Ovary (tissue), 7 donors: ENCODE measurements at regions not wholly inside any gene's neighbourhood (a gene's known extent, or its start where the extent isn't known, plus 50 kb on each side); places are given as distances from the start of the nearest gene placed in this dataset.

Experiments
- DNase-seq, 5 donors: peaks; one replicate each; pipeline ENCODE4 v3.0.0-alpha.2; 2019 to 2020
- H3K27ac ChIP-seq, 2 donors: fragments of 200-600 bp; one replicate each; pipeline versions ENCODE4 v1.5.1 to v1.8.0; 2019 to 2022
- H3K27me3 ChIP-seq: fragments of 200-600 bp; one replicate; pipeline ENCODE4 v1.8.0; 2022
- H3K36me3 ChIP-seq: fragments of 200-600 bp; sonication (generic); one replicate; pipeline ENCODE4 v1.5.1; 2019
- H3K4me1 ChIP-seq: one replicate; pipeline ENCODE4 v1.8.1; 2013; ENCODE audit warnings: mild to moderate bottlenecking, moderate library complexity; ENCODE audit not compliant: insufficient read depth
- H3K4me3 ChIP-seq: fragments of 200-600 bp; sonication (generic); one replicate; pipeline ENCODE4 v1.5.1; 2017
- H3K9me3 ChIP-seq, 2 donors: fragments of 200-600 bp in 1 of 2; sonication (generic) in 1 of 2; one replicate each; pipeline versions ENCODE4 v1.5.1 to v1.8.1; 2013 to 2019; ENCODE audit warnings: mild to moderate bottlenecking in 1 of 2, moderate library complexity in 1 of 2
- CTCF ChIP-seq, 3 donors: fragments of 450-650 bp in 2 of 3; fragments of 200-600 bp in 1 of 3; IDR thresholded peaks; one replicate each; pipeline versions ENCODE4 v1.5.1 to v1.8.0; 2016 to 2022; ENCODE audit warnings: antibody characterized with exemption in 3 of 3, mild to moderate bottlenecking in 1 of 3
- EP300 ChIP-seq: sonication (generic); formaldehyde crosslinking; IDR thresholded peaks from one replicate; pipeline ENCODE4 v1.6.1; 2017; ENCODE audit warnings: antibody characterized with exemption
- POLR2A ChIP-seq: fragments of 450-650 bp; IDR thresholded peaks from one replicate; pipeline ENCODE4 v1.6.1; 2017; ENCODE audit warnings: antibody characterized with exemption, mild to moderate bottlenecking, moderate library complexity
- WGBS, 3 donors: extraction: QIAGEN DNeasy Blood & Tissue Kit in 1 of 3; methylation state at CpG; one replicate each; pipeline versions ENCODE4 v1.1.5 to v1.1.7; 2013 to 2017; 5-methylcytosine and 5-hydroxymethylcytosine counted together
- intact Hi-C, 4 donors: fragments of 100-400 bp; cut with DNase I; formaldehyde crosslinking; loops; one replicate each; pipeline versions ENCODE4 v1.11.0 to v1.15.1; 2022 to 2023
- donor health status: DM: no; HTN: no; CAD: no; lungs with moderate emphysema.
- donor health status: DM: no; HTN: no; CAD: no.
- donor health status: Bipolar disorder and iron deficiency.
- donor health status: DM: no; HTN: no; CAD: no.
- donor health status: DM: yes; HTN: yes; CAD: no.

GRCh38 chr13:21879263-21879914, 208.5 kb downstream of the FGF9 start:
- H3K4me1 ChIP-seq, result peaks cover 3% of the 10 kb centered on the region
- intact Hi-C loops, result no loop called here
- H3K27me3 ChIP-seq, result no peaks in the 10 kb centered on the region
- no peak for DNase-seq
- H3K36me3 ChIP-seq, result no peaks in the 10 kb centered on the region
- WGBS, 3 donors, result 91 to 96% (median 92%) methylated on average over 8 of the region's 8 CpGs
- no peaks in the 10 kb centered on the region for H3K9me3 ChIP-seq
- H3K27ac ChIP-seq, result no peak overlapping the region
- no peak overlapping the region for H3K4me3 ChIP-seq
- no peak for TF ChIP-seq CTCF (IDR thresholded peaks at IDR 0.05)
- TF ChIP-seq EP300, result no peak
- TF ChIP-seq POLR2A, result no peak

GRCh38 chr13:21882766-21883165, 211.9 kb downstream of the FGF9 start:
- no peaks in the 10 kb centered on the region for H3K4me1 ChIP-seq
- no peak overlapping the region for H3K27ac ChIP-seq
- intact Hi-C loops, result no loop called here
- TF ChIP-seq POLR2A (no peak), EP300 (no peak), CTCF (IDR thresholded peaks at IDR 0.05) (no peak)
- no peaks in the 10 kb centered on the region for H3K27me3 ChIP-seq
- WGBS, 3 donors, result 89 to 96% (median 94%) methylated on average over 9 of the region's 9 CpGs
- DNase-seq, result no peak
- no peaks in the 10 kb centered on the region for H3K36me3 ChIP-seq
- no peak overlapping the region for H3K4me3 ChIP-seq
- no peaks in the 10 kb centered on the region for H3K9me3 ChIP-seq

DNA sequence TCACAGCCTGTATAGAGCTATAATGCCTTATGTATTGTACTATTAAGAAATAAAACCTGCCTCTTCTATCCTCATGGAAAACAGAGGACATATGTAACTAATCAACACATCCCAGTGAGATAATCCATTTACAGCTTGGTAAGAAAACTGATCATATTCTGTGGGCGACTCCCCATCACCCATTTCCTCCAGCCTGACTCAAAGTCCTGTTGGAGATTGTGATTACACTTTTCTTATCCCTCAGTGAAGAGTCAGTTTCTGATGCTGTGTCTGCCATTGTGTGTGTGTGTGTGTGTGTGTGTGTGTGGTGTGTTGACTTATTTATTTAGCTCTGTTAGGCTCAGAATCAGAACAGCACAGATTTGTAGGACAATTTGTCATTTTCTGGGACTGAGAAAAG, 212.8 kb downstream of the FGF9 start:
- Histone ChIP-seq H3K27ac (no peak overlapping the region), H3K4me1 (no peaks in the 10 kb centered on the region), H3K4me3 (no peak overlapping the region), H3K36me3 (no peaks in the 10 kb centered on the region), H3K27me3 (no peaks in the 10 kb centered on the region), H3K9me3 (no peaks in the 10 kb centered on the region)
- TF ChIP-seq POLR2A (no peak), CTCF (IDR thresholded peaks at IDR 0.05) (no peak), EP300 (no peak)
- WGBS, 3 donors, result 54 to 64% (median 59%) methylated on average over 1 of the region's 1 CpG
- intact Hi-C loops, result no loop called here
- no peak for DNase-seq

DNA sequence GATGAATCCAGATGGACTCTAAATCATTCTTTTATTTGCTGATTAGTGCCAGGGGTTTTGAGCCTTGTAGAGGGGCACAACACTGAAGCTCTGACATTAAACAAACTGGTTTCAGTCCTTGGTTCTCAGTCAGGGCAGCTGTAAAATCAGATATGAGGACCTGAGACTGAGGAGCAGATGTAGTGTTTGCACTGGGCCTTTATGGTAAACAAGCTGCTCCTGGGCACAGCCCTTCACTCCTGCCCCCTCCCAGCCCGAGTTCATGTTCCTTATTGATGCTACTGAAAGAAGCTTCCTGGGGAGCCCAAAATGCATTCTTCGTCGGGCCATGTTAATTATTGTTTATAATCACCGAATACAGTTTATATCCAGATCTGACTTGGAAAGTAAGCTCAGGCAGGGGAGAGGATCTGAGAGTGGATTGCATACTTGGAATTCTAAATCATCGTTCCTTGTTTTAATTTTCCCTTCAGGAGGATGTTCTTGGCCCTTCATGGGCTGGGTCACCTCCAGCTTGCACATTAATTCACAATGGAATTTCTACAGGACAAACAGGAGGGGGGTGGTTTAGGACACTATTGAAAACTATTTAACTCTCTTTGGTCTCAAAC, 213.5 kb downstream of the FGF9 start:
- Histone ChIP-seq H3K27me3 (no peaks in the 10 kb centered on the region), H3K4me3 (no peak overlapping the region), H3K4me1 (no peaks in the 10 kb centered on the region), H3K9me3 (no peaks in the 10 kb centered on the region), H3K36me3 (no peaks in the 10 kb centered on the region), H3K27ac (no peak overlapping the region)
- intact Hi-C loops, result no loop called here
- TF ChIP-seq POLR2A, result no peak
- no peak for TF ChIP-seq CTCF (IDR thresholded peaks at IDR 0.05)
- no peak for TF ChIP-seq EP300
- DNase-seq, result no peak
- WGBS, 3 donors, result 9 to 17% (median 16%) methylated on average over 5 of the region's 5 CpGs
